GM12878 (cell line): ENCODE measurements at regions not wholly inside any gene's neighbourhood (a gene's known extent, or its start where the extent isn't known, plus 50 kb on each side); places are given as distances from the start of the nearest gene placed in this dataset.

Source experiments
- ATAC-seq: fragments of 200-7000 bp; cut with Tn5 transposase; 3 replicates; pipeline ENCODE4 v1.9.1; 2020; ENCODE audit warnings: mild to moderate bottlenecking, moderate library complexity
- BruUV-seq: library from RNA; stranded (reverse); fragments of 400-500 nt; replicated peaks from 2 replicates; lab custom pipeline; 2021; lab: Mats Ljungman, UMichigan
- CTCF ChIA-PET: fragments of 300-600 bp; sonication (Branson Sonifier 250); formaldehyde crosslinking; extraction: SDS; loops from one replicate; lab custom pipeline; 2021; ENCODE audit warnings: inconsistent platforms; lab: Yijun Ruan, JAX
- POLR2A ChIA-PET: fragments of 350-600 bp; formaldehyde crosslinking; extraction: SDS; loops from one replicate; lab custom pipeline; 2021; ENCODE audit warnings: inconsistent platforms; lab: Charles Lee
- RAD21 ChIA-PET: fragments of 300-600 bp; sonication (Branson Sonifier 250); formaldehyde crosslinking; loops from one replicate; lab custom pipeline; 2023; ENCODE audit warnings: antibody characterized with exemption; ENCODE audit not compliant: unreplicated experiment; lab: Charles Lee
- SMC1A ChIA-PET: fragments of 300-600 bp; sonication (Branson Sonifier 250); formaldehyde crosslinking; loops from one replicate; lab custom pipeline; 2023; ENCODE audit not compliant: unreplicated experiment, uncharacterized antibody; lab: Charles Lee
- DNase-seq: peaks from one replicate; pipeline ENCODE4 v3.0.0-alpha.2; 2011; ENCODE audit warnings: low read depth, low spot score
- FAIRE-seq: peaks from 3 replicates; lab custom pipeline; 2011; peaks lifted over from hg19 to GRCh38; lab: Jason Lieb, UNC
- H2AFZ ChIP-seq: 2 replicates; pipeline ENCODE4 v1.6.0; 2011; ENCODE audit warnings: low read depth, low read length, control low read depth; ENCODE audit not compliant: control insufficient read depth
- H3K27ac ChIP-seq: 2 replicates; pipeline ENCODE4 v1.5.1; 2011; ENCODE audit warnings: control low read depth; ENCODE audit not compliant: control insufficient read depth, insufficient read depth
- H3K27me3 ChIP-seq, 2 experiments: replicated peaks in 1 of 2; 2 replicates each; pipeline versions ENCODE4 v1.6.0 to v1.6.1; 2011; ENCODE audit warnings: low read length in 1 of 2; ENCODE audit not compliant: control insufficient read depth in 2 of 2, insufficient read depth in 2 of 2
- H3K36me3 ChIP-seq, 2 experiments: 2 replicates each; pipeline ENCODE4 v1.5.1; 2011; ENCODE audit warnings: low read length in 1 of 2; ENCODE audit not compliant: control insufficient read depth in 2 of 2, insufficient read depth in 2 of 2
- H3K4me1 ChIP-seq: 2 replicates; pipeline ENCODE4 v1.6.1; 2011; ENCODE audit warnings: mild to moderate bottlenecking, low read length, moderate library complexity, mixed read lengths; ENCODE audit not compliant: control insufficient read depth, insufficient read depth
- H3K4me2 ChIP-seq: 2 replicates; pipeline ENCODE4 v1.6.0; 2011; ENCODE audit warnings: control low read depth; ENCODE audit not compliant: control insufficient read depth, insufficient read depth
- H3K4me3 ChIP-seq: fragments of 200-600 bp; sonication (generic); 2 replicates; pipeline ENCODE4 v1.5.1; 2016
- H3K79me2 ChIP-seq: 2 replicates; pipeline ENCODE4 v1.6.0; 2011; ENCODE audit warnings: low read length; ENCODE audit not compliant: control insufficient read depth, insufficient read depth
- H3K9ac ChIP-seq: 2 replicates; pipeline ENCODE4 v1.8.0; 2011; ENCODE audit warnings: low read length, control low read depth, mixed read lengths; ENCODE audit not compliant: control insufficient read depth, insufficient read depth
- H3K9me3 ChIP-seq: replicated peaks from 3 replicates; pipeline ENCODE4 v1.5.1; 2011; ENCODE audit warnings: mild to moderate bottlenecking, low read length; ENCODE audit not compliant: control insufficient read depth, insufficient read depth
- H4K20me1 ChIP-seq: 2 replicates; pipeline ENCODE4 v1.6.0; 2011; ENCODE audit not compliant: control insufficient read depth, insufficient read depth
- DPF2 ChIP-seq: fragments of 450-650 bp; IDR thresholded peaks from 2 replicates; pipeline ENCODE4 v1.6.1; 2017; ENCODE audit warnings: mild to moderate bottlenecking
- RFX5 ChIP-seq: IDR thresholded peaks from 2 replicates; pipeline ENCODE4 v1.6.1; 2011; ENCODE audit warnings: low read depth, low read length, improper control_type of control experiment
- WRNIP1 ChIP-seq: IDR thresholded peaks from 2 replicates; pipeline ENCODE4 v1.6.1; 2011; ENCODE audit warnings: low read depth, low read length, improper control_type of control experiment, borderline replicate concordance
- ZNF274 ChIP-seq: IDR thresholded peaks from one replicate; pipeline ENCODE4 v1.8.0; 2011; ENCODE audit not compliant: insufficient read length, insufficient read depth
- WGBS: methylation state at CpG from one replicate; pipeline ENCODE4 v1.1.6; 2016; ENCODE audit warnings: low lambda C conversion rate; ENCODE audit not compliant: insufficient replicate concordance, insufficient coverage; ENCODE audit errors: missing lambda C conversion rate; 5-methylcytosine and 5-hydroxymethylcytosine counted together
- in situ Hi-C: fragments of 300-500 bp; cut with MboI; formaldehyde crosslinking; loops from 9 replicates; pipeline ENCODE4 v1.14.3; 2018; ENCODE audit warnings: mixed read lengths
- intact Hi-C: fragments of 100-400 bp; cut with micrococcal nuclease; formaldehyde crosslinking; loops from one replicate; pipeline ENCODE4 v1.14.2; 2022; ENCODE audit not compliant: unreplicated experiment
- TF ChIP-seq, protein P1 (sequence below): fragments of 450-650 bp; formaldehyde crosslinking; IDR thresholded peaks from 2 replicates; pipeline ENCODE4 v1.4.0; 2020; ENCODE audit warnings: mild to moderate bottlenecking, moderate library complexity

DNA sequence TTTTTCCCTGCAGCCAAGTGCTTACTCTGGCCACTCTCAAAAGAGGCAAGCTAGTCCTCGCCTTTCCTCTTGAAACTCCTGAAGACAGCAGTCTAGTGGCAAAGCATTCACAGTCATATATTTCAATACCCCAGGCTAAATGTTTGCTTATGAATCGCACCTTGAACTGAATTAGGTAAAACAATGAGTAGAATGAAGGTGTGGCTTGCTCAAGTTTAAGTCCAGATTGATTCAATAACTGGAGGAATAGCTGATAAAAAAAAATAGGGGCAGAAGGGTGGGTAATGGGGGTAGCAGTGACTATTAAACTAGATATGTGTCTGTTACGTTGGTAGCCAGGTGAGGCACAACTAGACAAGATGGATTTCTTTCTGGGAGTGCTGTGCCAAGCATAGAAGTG is 88.2 kb upstream of the EPB41L3 start:
- WGBS: 3% methylated on average over 3 of the region's 3 CpGs
- H3K27me3 ChIP-seq: peaks cover 2 to 16% of the 10 kb centered on the region in 2 experiments
- no peaks in the 10 kb centered on the region for H3K36me3 ChIP-seq

More for the DNA sequence above, 88.2 kb upstream of the EPB41L3 start:
- no peaks in the 10 kb centered on the region for H3K79me2 ChIP-seq
- CTCF ChIA-PET: no interaction called here
- H3K4me1 ChIP-seq: no peaks in the 10 kb centered on the region
- in situ Hi-C loops (no loop called here), intact Hi-C loops (no loop called here)
- no peaks in the 10 kb centered on the region for H3K9me3 ChIP-seq
- FAIRE-seq (no peak), ATAC-seq (no peak), DNase-seq (no peak)
- no peak overlapping the region for H3K9ac ChIP-seq
- no peak overlapping the region for H3K4me2 ChIP-seq
- no peak overlapping the region for H3K4me3 ChIP-seq
- RAD21 ChIA-PET: no interaction called here
- H3K27ac ChIP-seq: no peak overlapping the region
- no TSS peak for BruUV-seq
- SMC1A ChIA-PET: no interaction called here
- no peak overlapping the region for H2AFZ ChIP-seq
- POLR2A ChIA-PET: no interaction called here
- TF ChIP-seq WRNIP1: no peak
- no peak for TF ChIP-seq ZNF274
- TF ChIP-seq DPF2: no peak
- TF ChIP-seq, protein P1, sequence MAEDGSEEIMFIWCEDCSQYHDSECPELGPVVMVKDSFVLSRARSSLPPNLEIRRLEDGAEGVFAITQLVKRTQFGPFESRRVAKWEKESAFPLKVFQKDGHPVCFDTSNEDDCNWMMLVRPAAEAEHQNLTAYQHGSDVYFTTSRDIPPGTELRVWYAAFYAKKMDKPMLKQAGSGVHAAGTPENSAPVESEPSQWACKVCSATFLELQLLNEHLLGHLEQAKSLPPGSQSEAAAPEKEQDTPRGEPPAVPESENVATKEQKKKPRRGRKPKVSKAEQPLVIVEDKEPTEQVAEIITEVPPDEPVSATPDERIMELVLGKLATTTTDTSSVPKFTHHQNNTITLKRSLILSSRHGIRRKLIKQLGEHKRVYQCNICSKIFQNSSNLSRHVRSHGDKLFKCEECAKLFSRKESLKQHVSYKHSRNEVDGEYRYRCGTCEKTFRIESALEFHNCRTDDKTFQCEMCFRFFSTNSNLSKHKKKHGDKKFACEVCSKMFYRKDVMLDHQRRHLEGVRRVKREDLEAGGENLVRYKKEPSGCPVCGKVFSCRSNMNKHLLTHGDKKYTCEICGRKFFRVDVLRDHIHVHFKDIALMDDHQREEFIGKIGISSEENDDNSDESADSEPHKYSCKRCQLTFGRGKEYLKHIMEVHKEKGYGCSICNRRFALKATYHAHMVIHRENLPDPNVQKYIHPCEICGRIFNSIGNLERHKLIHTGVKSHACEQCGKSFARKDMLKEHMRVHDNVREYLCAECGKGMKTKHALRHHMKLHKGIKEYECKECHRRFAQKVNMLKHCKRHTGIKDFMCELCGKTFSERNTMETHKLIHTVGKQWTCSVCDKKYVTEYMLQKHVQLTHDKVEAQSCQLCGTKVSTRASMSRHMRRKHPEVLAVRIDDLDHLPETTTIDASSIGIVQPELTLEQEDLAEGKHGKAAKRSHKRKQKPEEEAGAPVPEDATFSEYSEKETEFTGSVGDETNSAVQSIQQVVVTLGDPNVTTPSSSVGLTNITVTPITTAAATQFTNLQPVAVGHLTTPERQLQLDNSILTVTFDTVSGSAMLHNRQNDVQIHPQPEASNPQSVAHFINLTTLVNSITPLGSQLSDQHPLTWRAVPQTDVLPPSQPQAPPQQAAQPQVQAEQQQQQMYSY (CRISPR knock-in tag): no peak
- no peak for TF ChIP-seq RFX5
- H4K20me1 ChIP-seq: no peaks in the 10 kb centered on the region
